ENCODE measurements at regions not wholly inside any gene's neighbourhood (a gene's known extent, or its start where the extent isn't known, plus 50 kb on each side); places are given as distances from the start of the nearest gene placed in this dataset.

GRCh38 chr7:79615466-79615865 lies 162.0 kb upstream of the MAGI2 start:
- TF ChIP-seq, protein P1, sequence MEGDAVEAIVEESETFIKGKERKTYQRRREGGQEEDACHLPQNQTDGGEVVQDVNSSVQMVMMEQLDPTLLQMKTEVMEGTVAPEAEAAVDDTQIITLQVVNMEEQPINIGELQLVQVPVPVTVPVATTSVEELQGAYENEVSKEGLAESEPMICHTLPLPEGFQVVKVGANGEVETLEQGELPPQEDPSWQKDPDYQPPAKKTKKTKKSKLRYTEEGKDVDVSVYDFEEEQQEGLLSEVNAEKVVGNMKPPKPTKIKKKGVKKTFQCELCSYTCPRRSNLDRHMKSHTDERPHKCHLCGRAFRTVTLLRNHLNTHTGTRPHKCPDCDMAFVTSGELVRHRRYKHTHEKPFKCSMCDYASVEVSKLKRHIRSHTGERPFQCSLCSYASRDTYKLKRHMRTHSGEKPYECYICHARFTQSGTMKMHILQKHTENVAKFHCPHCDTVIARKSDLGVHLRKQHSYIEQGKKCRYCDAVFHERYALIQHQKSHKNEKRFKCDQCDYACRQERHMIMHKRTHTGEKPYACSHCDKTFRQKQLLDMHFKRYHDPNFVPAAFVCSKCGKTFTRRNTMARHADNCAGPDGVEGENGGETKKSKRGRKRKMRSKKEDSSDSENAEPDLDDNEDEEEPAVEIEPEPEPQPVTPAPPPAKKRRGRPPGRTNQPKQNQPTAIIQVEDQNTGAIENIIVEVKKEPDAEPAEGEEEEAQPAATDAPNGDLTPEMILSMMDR (IDR thresholded peaks at IDR 0.05; ENCODE audit: low read depth, low read length) = no peak
- TF ChIP-seq POLR2A (IDR thresholded peaks at IDR 0.05; ENCODE audit: extremely low read depth, insufficient read length) (no peak), MAX (IDR thresholded peaks at IDR 0.05; ENCODE audit: low read depth, low read length) (no peak), MYC (IDR thresholded peaks at IDR 0.05; ENCODE audit: low read depth, low read length) (no peak)

All from NB4 (cell line).